Thoracic aorta (tissue), 2 donors: ENCODE measurements at regions not wholly inside any gene's neighbourhood (a gene's known extent, or its start where the extent isn't known, plus 50 kb on each side); places are given as distances from the start of the nearest gene placed in this dataset.

Experiments used
- ATAC-seq: fragments of 150-250 bp; one replicate; pipeline ENCODE4 v1.8.0; 2017; ENCODE audit warnings: low read depth; ENCODE audit not compliant: insufficient number of reproducible peaks, low FRiP score
- DNase-seq: peaks from one replicate; pipeline ENCODE4 v3.0.0-alpha.2; 2020; ENCODE audit warnings: low spot score
- H3K27ac ChIP-seq, 2 donors: fragments of 200-600 bp; sonication (generic); 1 replicate in 1 of 2; 2 replicates in 1 of 2; pipeline ENCODE4 v1.5.1; 2016; ENCODE audit warnings: mild to moderate bottlenecking in 2 of 2, moderate library complexity in 2 of 2
- H3K27me3 ChIP-seq: fragments of 200-600 bp; sonication (generic); replicated peaks from 2 replicates; pipeline ENCODE4 v1.6.0; 2016; ENCODE audit warnings: mild to moderate bottlenecking; ENCODE audit not compliant: insufficient read depth
- H3K36me3 ChIP-seq: fragments of 200-600 bp; sonication (generic); one replicate; pipeline ENCODE4 v1.5.1; 2016
- H3K4me1 ChIP-seq, 2 donors: fragments of 200-600 bp; sonication (generic); 1 replicate in 1 of 2; 2 replicates in 1 of 2; pipeline versions ENCODE4 v1.5.1 to v1.6.0; 2016; ENCODE audit warnings: low read depth in 2 of 2, mild to moderate bottlenecking in 1 of 2; ENCODE audit not compliant: control insufficient read depth in 1 of 2
- H3K4me3 ChIP-seq: fragments of 200-600 bp; sonication (generic); 2 replicates; pipeline ENCODE4 v1.5.1; 2016; ENCODE audit warnings: mild to moderate bottlenecking
- H3K9me3 ChIP-seq: fragments of 200-600 bp; sonication (generic); 2 replicates; pipeline ENCODE4 v1.5.1; 2016
- TF ChIP-seq, protein P1 (sequence below): fragments of 200-600 bp; sonication (generic); IDR thresholded peaks from one replicate; pipeline ENCODE4 v1.5.1; 2019; ENCODE audit warnings: antibody characterized with exemption

- peak overlapping the region; percentile 74 to 75 for H3K27ac ChIP-seq
- no peaks in the 10 kb centered on the region for H3K27me3 ChIP-seq
- DNase-seq: peak; percentile 30
- no peaks in the 10 kb centered on the region for H3K9me3 ChIP-seq
- ATAC-seq: peak; percentile 24
- H3K36me3 ChIP-seq: no peaks in the 10 kb centered on the region
- TF ChIP-seq, protein P1, sequence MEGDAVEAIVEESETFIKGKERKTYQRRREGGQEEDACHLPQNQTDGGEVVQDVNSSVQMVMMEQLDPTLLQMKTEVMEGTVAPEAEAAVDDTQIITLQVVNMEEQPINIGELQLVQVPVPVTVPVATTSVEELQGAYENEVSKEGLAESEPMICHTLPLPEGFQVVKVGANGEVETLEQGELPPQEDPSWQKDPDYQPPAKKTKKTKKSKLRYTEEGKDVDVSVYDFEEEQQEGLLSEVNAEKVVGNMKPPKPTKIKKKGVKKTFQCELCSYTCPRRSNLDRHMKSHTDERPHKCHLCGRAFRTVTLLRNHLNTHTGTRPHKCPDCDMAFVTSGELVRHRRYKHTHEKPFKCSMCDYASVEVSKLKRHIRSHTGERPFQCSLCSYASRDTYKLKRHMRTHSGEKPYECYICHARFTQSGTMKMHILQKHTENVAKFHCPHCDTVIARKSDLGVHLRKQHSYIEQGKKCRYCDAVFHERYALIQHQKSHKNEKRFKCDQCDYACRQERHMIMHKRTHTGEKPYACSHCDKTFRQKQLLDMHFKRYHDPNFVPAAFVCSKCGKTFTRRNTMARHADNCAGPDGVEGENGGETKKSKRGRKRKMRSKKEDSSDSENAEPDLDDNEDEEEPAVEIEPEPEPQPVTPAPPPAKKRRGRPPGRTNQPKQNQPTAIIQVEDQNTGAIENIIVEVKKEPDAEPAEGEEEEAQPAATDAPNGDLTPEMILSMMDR: no peak
- no peak overlapping the region for H3K4me3 ChIP-seq
- peaks cover 15 to 37% of the 10 kb centered on the region in 2 donors for H3K4me1 ChIP-seq
Observed at GRCh38 chr10:69684020-69684980, 54.3 kb downstream of the FAM241B start.

DNA sequence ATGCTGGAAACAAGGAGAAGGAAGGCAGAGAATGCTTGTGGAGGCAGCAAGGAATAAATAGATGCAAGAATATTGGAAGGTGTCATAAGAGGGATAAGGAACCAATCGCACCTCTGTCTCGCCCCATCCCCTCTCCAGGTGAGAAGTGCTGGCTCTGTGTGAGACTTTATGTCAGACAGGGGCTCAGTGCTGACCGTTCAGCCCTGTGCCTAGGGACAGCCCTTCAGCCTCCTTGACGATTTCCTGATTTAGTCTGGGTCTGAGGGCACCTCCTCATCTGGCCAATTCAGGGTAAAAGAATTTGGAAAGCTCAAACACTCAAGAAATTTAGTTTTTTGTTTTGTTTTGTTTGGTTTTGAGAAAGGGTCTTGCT, 54.9 kb downstream of the FAM241B start:
- Histone ChIP-seq H3K27ac (peak overlapping the region; percentile 74 to 75), H3K9me3 (no peaks in the 10 kb centered on the region), H3K27me3 (no peaks in the 10 kb centered on the region), H3K36me3 (no peaks in the 10 kb centered on the region), H3K4me1 (peaks cover 15 to 37% of the 10 kb centered on the region in 2 donors), H3K4me3 (no peak overlapping the region)
- ATAC-seq (no peak), DNase-seq (no peak)
- TF ChIP-seq, protein P1: no peak

- DNase-seq: no peak
- ATAC-seq: no peak
- H3K36me3 ChIP-seq: no peaks in the 10 kb centered on the region
- H3K4me1 ChIP-seq: peaks cover 15 to 37% of the 10 kb centered on the region in 2 donors
- H3K27me3 ChIP-seq: no peaks in the 10 kb centered on the region
- H3K9me3 ChIP-seq: no peaks in the 10 kb centered on the region
- H3K27ac ChIP-seq: peak overlapping the region; percentile 74 to 75
- TF ChIP-seq, protein P1: no peak
- H3K4me3 ChIP-seq: no peak overlapping the region
Observed at GRCh38 chr10:69685426-69685801, 55.4 kb downstream of the FAM241B start.

DNA sequence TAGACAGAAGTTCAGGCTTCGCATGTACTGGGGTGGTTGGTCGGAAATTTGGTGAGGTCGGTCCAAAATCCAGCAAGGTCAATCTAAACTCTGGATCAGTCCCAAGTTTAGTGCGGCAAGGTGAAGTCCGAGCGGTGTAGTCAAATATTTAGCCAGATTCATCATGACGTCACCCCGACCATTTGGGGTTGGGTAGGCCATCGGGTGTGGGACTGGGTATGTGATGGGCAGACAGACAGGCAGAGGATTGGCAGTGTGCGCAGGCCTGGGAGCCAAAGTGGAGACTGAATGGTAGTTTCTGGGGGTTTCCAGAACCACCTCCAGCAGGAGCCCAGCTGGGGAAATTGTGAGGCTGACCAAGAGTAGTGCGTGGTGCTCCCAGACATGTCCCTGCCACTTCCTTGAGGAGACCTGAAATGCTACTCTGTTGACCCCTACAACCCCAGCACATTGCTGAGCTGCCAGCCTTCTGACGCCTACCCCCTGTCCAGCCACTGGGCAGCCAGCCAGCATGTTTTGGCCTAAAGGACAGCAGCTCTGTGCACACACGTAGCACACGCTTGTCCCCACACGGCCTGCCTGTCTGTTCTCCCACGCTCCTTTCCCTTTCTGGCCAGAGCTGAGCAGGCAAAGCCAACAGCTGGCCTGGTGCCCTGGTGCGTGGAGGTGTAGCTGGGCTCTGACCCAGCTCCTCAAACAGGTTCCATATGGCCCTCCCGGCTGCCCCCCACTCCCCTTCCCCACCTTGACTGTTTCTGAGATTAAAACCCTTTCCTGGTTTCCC, 55.9 kb downstream of the FAM241B start:
- H3K9me3 ChIP-seq: no peaks in the 10 kb centered on the region
- H3K36me3 ChIP-seq: no peaks in the 10 kb centered on the region
- DNase-seq: peak; percentile 64
- TF ChIP-seq, protein P1: no peak
- H3K4me1 ChIP-seq: peaks cover 15 to 37% of the 10 kb centered on the region in 2 donors
- ATAC-seq: peak; percentile 39
- H3K27me3 ChIP-seq: no peaks in the 10 kb centered on the region
- no peak overlapping the region for H3K4me3 ChIP-seq
- peak overlapping the region; percentile 74 to 75 for H3K27ac ChIP-seq

DNA sequence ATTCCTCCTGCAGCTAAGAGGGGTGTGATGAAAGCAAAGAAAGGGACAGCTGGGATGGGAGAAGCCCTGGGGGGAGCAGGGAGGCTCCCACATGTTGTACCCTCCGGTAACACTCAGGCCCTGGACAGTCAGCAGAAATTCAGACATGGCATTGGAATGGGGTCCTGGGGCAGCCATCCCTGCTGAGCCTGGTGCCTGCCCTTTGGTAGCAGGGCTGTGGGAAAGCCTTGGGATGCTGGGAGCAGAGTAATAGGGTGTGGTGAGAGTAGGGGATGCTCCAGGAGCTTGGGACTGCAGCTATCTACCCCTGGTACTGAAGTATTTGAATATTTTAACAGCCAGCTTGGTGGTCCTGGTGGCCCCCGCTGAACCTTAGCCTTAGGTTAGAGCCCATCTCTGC, 56.8 kb downstream of the FAM241B start:
- Histone ChIP-seq H3K9me3 (no peaks in the 10 kb centered on the region), H3K4me3 (no peak overlapping the region), H3K27me3 (no peaks in the 10 kb centered on the region), H3K4me1 (peaks cover 15 to 37% of the 10 kb centered on the region in 2 donors), H3K36me3 (no peaks in the 10 kb centered on the region), H3K27ac (peak overlapping the region; percentile 74 to 75)
- ATAC-seq: no peak
- no peak for DNase-seq
- TF ChIP-seq, protein P1: no peak
